GM12875 (cell line): ENCODE measurements at regions not wholly inside any gene's neighbourhood (a gene's known extent, or its start where the extent isn't known, plus 50 kb on each side); places are given as distances from the start of the nearest gene placed in this dataset.
"Not testable (repeated sequence)": the region's sequence is repeated elsewhere in the genome, so short reads cannot be mapped to it uniquely, and the experiment has no call there.

Experiments
- H3K4me3 ChIP-seq: one replicate; pipeline ENCODE4 v1.5.1; 2011; ENCODE audit warnings: low read depth, low read length, control low read depth
- TF ChIP-seq, protein P1 (sequence below): IDR thresholded peaks from 2 replicates; pipeline ENCODE4 v1.5.1; 2011; ENCODE audit warnings: low read depth, mild to moderate bottlenecking, control low read depth, inconsistent platforms, low read length, moderate library complexity, borderline replicate concordance; ENCODE audit not compliant: insufficient read depth

GRCh38 chr14:106347291-106347778 lies 821.0 kb downstream of the TMEM121 start:
- TF ChIP-seq, protein P1, sequence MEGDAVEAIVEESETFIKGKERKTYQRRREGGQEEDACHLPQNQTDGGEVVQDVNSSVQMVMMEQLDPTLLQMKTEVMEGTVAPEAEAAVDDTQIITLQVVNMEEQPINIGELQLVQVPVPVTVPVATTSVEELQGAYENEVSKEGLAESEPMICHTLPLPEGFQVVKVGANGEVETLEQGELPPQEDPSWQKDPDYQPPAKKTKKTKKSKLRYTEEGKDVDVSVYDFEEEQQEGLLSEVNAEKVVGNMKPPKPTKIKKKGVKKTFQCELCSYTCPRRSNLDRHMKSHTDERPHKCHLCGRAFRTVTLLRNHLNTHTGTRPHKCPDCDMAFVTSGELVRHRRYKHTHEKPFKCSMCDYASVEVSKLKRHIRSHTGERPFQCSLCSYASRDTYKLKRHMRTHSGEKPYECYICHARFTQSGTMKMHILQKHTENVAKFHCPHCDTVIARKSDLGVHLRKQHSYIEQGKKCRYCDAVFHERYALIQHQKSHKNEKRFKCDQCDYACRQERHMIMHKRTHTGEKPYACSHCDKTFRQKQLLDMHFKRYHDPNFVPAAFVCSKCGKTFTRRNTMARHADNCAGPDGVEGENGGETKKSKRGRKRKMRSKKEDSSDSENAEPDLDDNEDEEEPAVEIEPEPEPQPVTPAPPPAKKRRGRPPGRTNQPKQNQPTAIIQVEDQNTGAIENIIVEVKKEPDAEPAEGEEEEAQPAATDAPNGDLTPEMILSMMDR, result no peak
- no peak overlapping the region for H3K4me3 ChIP-seq

DNA sequence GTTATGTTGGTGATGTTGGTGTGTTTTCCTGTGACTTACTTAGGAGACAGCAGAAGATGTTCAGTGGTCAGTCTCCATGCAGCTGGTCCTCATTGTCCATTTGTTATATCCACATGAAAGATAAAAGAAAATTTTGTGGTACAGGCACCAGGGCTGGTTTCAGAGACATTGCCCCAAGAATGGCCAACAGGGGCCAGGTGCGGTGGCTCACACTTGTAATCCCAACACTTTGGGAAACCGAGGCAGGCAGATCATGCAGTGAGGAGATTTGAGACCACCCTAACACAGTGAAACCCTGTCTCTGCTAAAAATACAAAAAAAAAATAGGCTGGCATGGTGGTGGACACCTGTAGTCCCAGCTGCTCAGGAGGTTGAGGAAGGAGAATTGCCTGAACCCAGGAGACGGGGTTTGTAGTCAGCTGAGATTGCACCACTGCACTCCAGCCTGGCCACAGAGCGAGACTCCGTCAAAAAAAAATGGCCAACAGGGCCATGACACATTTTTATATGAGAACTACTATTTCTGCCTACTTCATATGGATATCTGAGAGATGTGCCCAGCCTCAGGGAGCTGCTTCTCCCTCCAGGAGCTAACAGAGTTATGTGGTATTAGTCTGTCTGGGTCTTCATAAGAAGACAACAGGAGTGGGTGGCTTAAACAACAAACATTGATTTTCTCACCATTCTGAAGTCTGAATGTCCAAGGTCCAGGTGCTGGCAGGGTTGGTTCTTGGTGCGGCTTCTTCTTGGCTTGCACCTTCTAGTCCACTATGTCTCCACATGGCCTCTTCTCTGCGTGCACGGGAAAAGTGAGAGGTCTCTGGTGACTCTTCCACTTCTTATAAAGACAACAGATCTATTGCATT lies 821.7 kb downstream of the TMEM121 start:
- no peak overlapping the region for H3K4me3 ChIP-seq
- TF ChIP-seq, protein P1, result no peak

- not testable (repeated sequence) for H3K4me3 ChIP-seq
- TF ChIP-seq, protein P1, result peak; percentile 66
These were observed 822.6 kb downstream of the TMEM121 start for GRCh38 chr14:106348873-106349540.

DNA sequence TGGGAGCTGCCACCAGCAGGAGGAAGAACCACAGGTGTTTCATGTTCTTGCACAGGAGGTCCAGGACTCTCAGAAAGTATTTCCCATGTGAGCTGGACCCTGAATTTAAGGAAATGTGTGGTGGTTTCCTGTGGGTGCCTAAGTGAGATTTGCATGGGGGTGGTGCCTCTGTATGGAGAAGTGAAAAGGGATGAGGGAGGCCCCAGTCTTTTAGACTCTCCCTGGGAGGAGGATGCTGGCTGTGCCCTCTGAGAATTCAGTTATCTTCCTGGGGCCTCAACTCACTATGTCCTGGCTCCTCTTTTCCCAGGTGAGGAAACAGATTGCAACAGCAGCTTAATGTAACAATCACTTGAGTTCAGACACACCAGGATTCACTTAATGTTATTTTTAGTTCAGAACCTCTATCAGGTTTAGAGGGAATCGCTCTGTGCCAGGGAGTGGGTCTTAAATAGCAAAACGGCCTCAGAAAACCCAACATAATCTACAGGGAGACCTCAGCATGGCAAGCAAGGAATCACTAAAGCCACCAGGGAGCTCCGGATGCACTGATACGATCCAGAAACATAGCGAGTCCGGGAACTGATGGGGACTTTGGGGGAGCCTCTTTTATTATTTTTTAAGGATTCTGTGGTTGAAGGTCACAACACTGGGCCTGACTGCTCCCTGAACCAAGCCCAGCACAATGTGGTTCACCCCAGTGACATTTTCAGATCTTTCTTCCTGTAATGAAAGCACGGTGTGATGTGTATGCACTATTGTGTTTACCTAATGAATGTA lies 823.5 kb downstream of the TMEM121 start:
- H3K4me3 ChIP-seq, result not testable (repeated sequence)

DNA sequence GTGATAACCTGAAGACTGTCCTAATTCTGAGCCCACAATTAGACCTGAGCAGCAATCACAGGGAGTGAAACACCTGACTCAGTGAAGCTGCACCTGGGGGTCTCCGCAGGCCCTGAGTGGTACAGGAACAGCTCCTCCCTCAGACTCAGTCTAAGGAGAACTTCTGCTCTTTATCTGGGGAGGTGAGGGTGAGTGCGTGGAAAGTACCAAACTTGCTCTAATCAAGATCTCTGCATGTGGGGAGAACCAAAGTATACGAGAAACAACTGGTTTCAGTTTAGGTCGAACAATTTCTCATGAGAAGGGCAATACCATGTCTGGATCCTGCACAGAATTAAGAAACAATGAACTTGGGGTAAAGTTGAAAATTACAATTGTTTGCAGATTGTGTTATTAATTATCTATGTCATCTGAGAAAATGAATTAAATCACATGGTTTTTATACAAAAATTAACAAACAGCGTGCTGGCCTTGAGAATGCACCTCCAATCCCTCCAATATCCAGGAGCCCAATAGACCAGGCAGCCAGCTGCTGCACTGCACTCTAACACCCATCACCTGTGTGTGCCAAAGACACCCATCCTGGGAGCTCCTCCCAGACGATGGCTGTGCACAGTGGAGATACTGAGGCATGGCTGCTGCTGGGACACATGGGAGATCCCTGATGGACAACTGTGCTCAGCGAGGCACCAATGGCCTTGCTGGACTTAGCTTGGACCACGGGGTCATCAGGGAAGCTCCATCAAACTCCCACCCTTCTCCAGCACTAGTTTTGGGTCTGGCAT lies 828.8 kb downstream of the TMEM121 start:
- not testable (repeated sequence) for H3K4me3 ChIP-seq

- not testable (repeated sequence) for H3K4me3 ChIP-seq
These were observed 829.7 kb downstream of the TMEM121 start for GRCh38 chr14:106355881-106356642.

DNA sequence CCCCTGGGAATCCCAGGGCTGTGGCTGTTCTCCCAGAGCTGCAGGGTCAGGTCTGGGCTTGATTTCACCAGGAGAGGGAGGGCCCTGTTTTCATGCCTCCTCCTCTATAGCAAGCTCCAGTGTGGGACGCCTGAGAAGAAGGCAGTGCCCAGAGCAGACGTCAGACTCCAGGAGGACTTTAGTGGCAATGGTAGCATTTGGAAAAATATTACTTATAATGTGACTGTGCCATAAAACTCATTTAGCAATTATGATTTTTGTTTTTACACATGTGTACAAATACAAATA lies 830.2 kb downstream of the TMEM121 start:
- not testable (repeated sequence) for H3K4me3 ChIP-seq

DNA sequence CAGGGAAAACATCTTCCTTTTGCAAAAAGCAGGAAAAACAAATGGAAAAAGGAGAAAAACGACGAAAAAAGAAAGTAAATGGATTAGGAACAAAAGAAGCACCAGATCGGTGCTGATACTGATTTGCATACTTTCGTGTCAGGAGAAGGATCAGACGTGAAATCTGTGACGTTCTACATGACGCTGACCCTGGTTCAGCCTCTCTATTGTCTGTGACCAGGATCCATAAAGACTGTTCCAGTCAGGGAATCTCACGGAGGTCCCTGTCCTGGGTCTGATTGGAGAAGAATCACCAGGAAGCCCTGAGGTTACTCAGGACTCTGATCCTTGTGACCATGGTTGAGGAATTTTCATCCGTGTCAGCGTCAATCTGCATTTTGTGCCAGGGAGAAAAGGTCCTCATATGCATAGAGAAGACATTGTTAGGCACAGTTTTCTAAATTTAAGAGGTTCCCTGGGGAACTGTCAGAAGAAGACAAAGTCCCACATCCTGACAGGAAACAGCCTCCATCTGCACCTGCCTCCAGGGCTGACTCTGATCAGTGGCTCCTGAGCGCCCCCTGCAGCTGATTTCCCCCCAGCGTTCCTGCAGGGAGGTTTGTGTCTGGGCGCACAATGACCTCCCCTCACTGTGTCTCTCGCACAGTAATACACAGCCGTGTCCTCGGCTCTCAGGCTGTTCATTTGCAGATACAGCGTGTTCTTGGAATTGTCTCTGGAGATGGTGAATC lies 832.9 kb downstream of the TMEM121 start:
- TF ChIP-seq, protein P1, result peak; percentile 35; the same call in 1 of the 2 replicates
- not testable (repeated sequence) for H3K4me3 ChIP-seq

DNA sequence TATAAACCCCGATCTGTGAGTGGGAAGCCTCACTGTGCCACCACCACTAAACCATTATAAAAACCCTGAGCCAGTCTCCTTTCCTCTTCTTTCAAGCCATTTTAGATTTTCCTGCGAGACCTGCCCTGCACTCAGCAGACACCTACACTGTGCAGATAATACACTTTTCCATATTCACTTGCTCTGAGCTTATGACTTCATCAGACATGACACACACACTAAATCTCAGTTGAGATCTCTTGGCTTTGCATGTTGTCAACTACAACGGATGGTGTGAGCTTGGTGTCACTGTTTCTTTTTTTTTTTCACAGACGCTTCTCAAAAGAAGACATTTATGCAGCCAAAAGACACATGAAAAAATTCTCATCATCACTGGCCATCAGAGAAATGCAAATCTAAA lies 839.0 kb downstream of the TMEM121 start:
- not testable (repeated sequence) for H3K4me3 ChIP-seq

- H3K4me3 ChIP-seq, result not testable (repeated sequence)
These were observed 839.5 kb downstream of the TMEM121 start for GRCh38 chr14:106365894-106366293.

GRCh38 chr14:106366971-106367370 lies 840.6 kb downstream of the TMEM121 start:
- not testable (repeated sequence) for H3K4me3 ChIP-seq

DNA sequence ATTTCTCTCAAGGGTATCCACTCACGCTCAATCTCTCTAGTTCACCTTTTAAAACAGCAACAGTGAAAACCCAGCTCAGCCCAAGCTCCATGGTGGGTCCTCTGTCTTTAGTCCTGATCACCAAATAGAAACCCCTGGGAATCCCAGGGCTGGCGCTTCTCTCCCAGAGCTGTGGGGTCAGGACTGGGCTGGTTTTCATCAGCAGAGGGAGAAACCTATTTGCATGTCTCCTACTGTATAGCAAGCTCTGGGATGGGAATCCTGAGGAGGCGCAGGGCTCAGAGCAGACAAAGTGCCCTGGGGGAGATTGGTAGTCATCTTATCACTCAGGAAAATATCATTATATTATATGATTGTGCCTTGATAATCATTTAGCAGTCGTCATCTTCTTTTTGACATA lies 843.1 kb downstream of the TMEM121 start:
- not testable (repeated sequence) for H3K4me3 ChIP-seq
